Breast epithelium (tissue), 3 donors: ENCODE measurements at regions not wholly inside any gene's neighbourhood (a gene's known extent, or its start where the extent isn't known, plus 50 kb on each side); places are given as distances from the start of the nearest gene placed in this dataset.

Source experiments
- CTCF ChIP-seq, 3 donors: fragments of 450-650 bp; IDR thresholded peaks; one replicate each; pipeline ENCODE4 v1.5.1; 2016 to 2017; ENCODE audit warnings: antibody characterized with exemption in 3 of 3, mild to moderate bottlenecking in 3 of 3, moderate library complexity in 3 of 3
- POLR2AphosphoS5 ChIP-seq, 3 donors: sonication (generic); formaldehyde crosslinking; IDR thresholded peaks; one replicate each; pipeline ENCODE4 v1.6.1; 2017; ENCODE audit warnings: antibody characterized with exemption in 3 of 3

GRCh38 chr10:83968052-83968451 is 171.3 kb upstream of the GHITM start:
- TF ChIP-seq CTCF (IDR thresholded peaks at IDR 0.05) (no peak), POLR2AphosphoS5 (IDR thresholded peaks at IDR 0.05) (no peak)
